H1 (cell line): ENCODE measurements at regions not wholly inside any gene's neighbourhood (a gene's known extent, or its start where the extent isn't known, plus 50 kb on each side); places are given as distances from the start of the nearest gene placed in this dataset.
A peak's percentile ranks its signal among the peaks of the same experiment; 100 is the strongest.

Experiments
- CTCF ChIA-PET: fragments of 300-600 bp; sonication (Branson Sonifier 250); formaldehyde crosslinking; loops from one replicate; lab custom pipeline; 2021; ENCODE audit not compliant: partially characterized antibody; lab: Charles Lee
- POLR2A ChIA-PET: fragments of 300-600 bp; sonication (Branson Sonifier 250); formaldehyde crosslinking; loops from one replicate; lab custom pipeline; 2021; ENCODE audit warnings: inconsistent platforms; ENCODE audit not compliant: partially characterized antibody; lab: Charles Lee
- DNase-seq, 2 experiments: peaks; one replicate each; pipeline versions ENCODE4 v3.0.0 to v3.0.0-alpha.2; 2010 to 2022; ENCODE audit warnings: low spot score in 2 of 2, low read depth in 1 of 2, mixed read lengths in 1 of 2
- FAIRE-seq: peaks from 2 replicates; lab custom pipeline; 2011; peaks lifted over from hg19 to GRCh38; lab: Jason Lieb, UNC
- H2AFZ ChIP-seq: 2 replicates; pipeline ENCODE4 v1.8.1; 2012; ENCODE audit warnings: low read length, inconsistent platforms
- H2AK5ac ChIP-seq: 2 replicates; pipeline ENCODE4 v1.6.1; 2013; ENCODE audit warnings: low read depth, low read length
- H2BK120ac ChIP-seq: replicated peaks from 2 replicates; pipeline ENCODE3; 2013; ENCODE audit warnings: low read depth, low read length, inconsistent platforms
- H2BK12ac ChIP-seq: 2 replicates; pipeline ENCODE4 v1.6.1; 2013; ENCODE audit warnings: low read depth, low read length
- H2BK15ac ChIP-seq: 2 replicates; pipeline ENCODE4 v1.6.1; 2013; ENCODE audit warnings: low read length
- H2BK20ac ChIP-seq: 2 replicates; pipeline ENCODE4 v1.6.1; 2013; ENCODE audit warnings: low read length
- H2BK5ac ChIP-seq: 2 replicates; pipeline ENCODE4 v1.6.1; 2013; ENCODE audit warnings: low read depth, low read length
- H3K14ac ChIP-seq: 2 replicates; pipeline ENCODE4 v1.6.1; 2013; ENCODE audit warnings: inconsistent platforms; ENCODE audit not compliant: insufficient read length
- H3K18ac ChIP-seq: 2 replicates; pipeline ENCODE4 v1.6.1; 2013; ENCODE audit warnings: low read length; ENCODE audit errors: extremely low read depth
- H3K23ac ChIP-seq: 2 replicates; pipeline ENCODE4 v1.6.1; 2013; ENCODE audit warnings: inconsistent platforms; ENCODE audit not compliant: insufficient read length
- H3K23me2 ChIP-seq: 2 replicates; pipeline ENCODE4 v1.6.1; 2013; ENCODE audit warnings: low read depth, low read length
- H3K27ac ChIP-seq: 2 replicates; pipeline ENCODE4 v1.6.1; 2011; ENCODE audit warnings: low read depth, low read length, inconsistent platforms
- H3K27me3 ChIP-seq, 4 experiments: replicated peaks in 1 of 4; 1 replicate in 1 of 4; 2 replicates in 3 of 4; pipeline versions ENCODE4 v1.6.1 to v1.8.1; 2011 to 2013; ENCODE audit warnings: low read length in 3 of 4, mild to moderate bottlenecking in 3 of 4, inconsistent platforms in 2 of 4, mixed read lengths in 2 of 4, moderate library complexity in 1 of 4; ENCODE audit not compliant: control insufficient read depth in 3 of 4, insufficient read depth in 3 of 4; ENCODE audit errors: extremely low read depth in 1 of 4
- H3K36me3 ChIP-seq, 4 experiments: 2 replicates each; pipeline versions ENCODE4 v1.6.1 to v1.8.1; 2011 to 2013; ENCODE audit warnings: mild to moderate bottlenecking in 4 of 4, low read length in 3 of 4, moderate library complexity in 2 of 4, control low read depth in 1 of 4, inconsistent platforms in 1 of 4; ENCODE audit not compliant: insufficient read depth in 4 of 4, control insufficient read depth in 2 of 4
- H3K4ac ChIP-seq: replicated peaks from 2 replicates; pipeline ENCODE3; 2013; ENCODE audit warnings: low read length, low read depth, mixed read lengths, inconsistent platforms; ENCODE audit not compliant: insufficient read length
- H3K4me1 ChIP-seq, 4 experiments: replicated peaks in 1 of 4; 1 replicate in 1 of 4; 2 replicates in 3 of 4; pipeline versions ENCODE4 v1.6.1 to v1.8.1; 2011 to 2013; ENCODE audit warnings: low read length in 3 of 4, inconsistent platforms in 2 of 4, mixed read lengths in 1 of 4; ENCODE audit not compliant: insufficient read depth in 4 of 4, control insufficient read depth in 3 of 4
- H3K4me2 ChIP-seq, 2 experiments: 2 replicates each; pipeline versions ENCODE4 v1.6.1 to v1.8.1; 2011 to 2013; ENCODE audit warnings: low read depth in 2 of 2, low read length in 2 of 2, control low read depth in 1 of 2, inconsistent platforms in 1 of 2, mild to moderate bottlenecking in 1 of 2; ENCODE audit not compliant: insufficient read depth in 1 of 2
- H3K4me3 ChIP-seq, 4 experiments: fragments of 200-600, 300-600 bp in 1 of 4; sonication (generic), shearing (Covaris generic), sonication (Bioruptor Twin) in 1 of 4; 2 replicates each; pipeline versions ENCODE4 v1.5.1 to v1.8.1; 2011 to 2016; ENCODE audit warnings: low read length in 4 of 4, low read depth in 3 of 4, control low read depth in 2 of 4, inconsistent platforms in 2 of 4, mild to moderate bottlenecking in 2 of 4, mixed read lengths in 1 of 4, moderate library complexity in 1 of 4; ENCODE audit not compliant: insufficient read depth in 2 of 4; ENCODE audit errors: extremely low read depth in 1 of 4
- H3K56ac ChIP-seq: replicated peaks from 2 replicates; pipeline ENCODE3; 2013; ENCODE audit warnings: low read depth, mild to moderate bottlenecking, mixed read lengths, low read length, inconsistent platforms; ENCODE audit not compliant: insufficient read length
- H3K79me1 ChIP-seq: 2 replicates; pipeline ENCODE4 v1.6.1; 2013; ENCODE audit warnings: low read depth, low read length, control low read depth
- H3K79me2 ChIP-seq, 2 experiments: 2 replicates each; pipeline versions ENCODE4 v1.6.1 to v1.8.1; 2012 to 2013; ENCODE audit warnings: low read length in 2 of 2, mild to moderate bottlenecking in 2 of 2, inconsistent platforms in 1 of 2; ENCODE audit not compliant: insufficient read depth in 2 of 2, control insufficient read depth in 1 of 2
- H3K9ac ChIP-seq, 4 experiments: replicated peaks in 1 of 4; 1 replicate in 1 of 4; 2 replicates in 3 of 4; pipeline versions ENCODE4 v1.6.1 to v1.8.1; 2011 to 2013; ENCODE audit warnings: low read depth in 3 of 4, low read length in 3 of 4, control low read depth in 2 of 4, mild to moderate bottlenecking in 2 of 4, moderate library complexity in 2 of 4, inconsistent platforms in 1 of 4; ENCODE audit errors: extremely low read depth in 1 of 4
- H3K9me3 ChIP-seq, 2 experiments: 2 replicates each; pipeline versions ENCODE4 v1.6.1 to v1.8.1; 2012 to 2013; ENCODE audit warnings: mild to moderate bottlenecking in 2 of 2, moderate library complexity in 2 of 2, control low read depth in 1 of 2, inconsistent platforms in 1 of 2, low read depth in 1 of 2, low read length in 1 of 2, mixed read lengths in 1 of 2; ENCODE audit not compliant: insufficient read depth in 2 of 2
- H4K20me1 ChIP-seq, 2 experiments: replicated peaks in 1 of 2; 2 replicates each; pipeline versions ENCODE3 to v1.8.1; 2011 to 2013; ENCODE audit warnings: inconsistent platforms in 2 of 2, low read length in 2 of 2, mild to moderate bottlenecking in 1 of 2; ENCODE audit not compliant: insufficient read depth in 2 of 2, control insufficient read depth in 1 of 2
- H4K5ac ChIP-seq: 2 replicates; pipeline ENCODE4 v1.6.1; 2013; ENCODE audit warnings: low read length, low read depth, mixed read lengths, inconsistent platforms; ENCODE audit not compliant: insufficient read length
- H4K8ac ChIP-seq: 2 replicates; pipeline ENCODE4 v1.8.0; 2013; ENCODE audit warnings: mild to moderate bottlenecking, moderate library complexity, low read length, inconsistent platforms; ENCODE audit not compliant: insufficient read depth; ENCODE audit errors: extremely low read depth
- H4K91ac ChIP-seq: replicated peaks from 2 replicates; pipeline ENCODE3; 2013; ENCODE audit warnings: low read length, mixed read lengths, inconsistent platforms; ENCODE audit not compliant: insufficient read length
- EP300 ChIP-seq, 2 experiments: IDR thresholded peaks; 1 replicate in 1 of 2; 2 replicates in 1 of 2; pipeline ENCODE4 v1.6.1; 2011 to 2012; ENCODE audit warnings: low read depth in 2 of 2, low read length in 2 of 2, mild to moderate bottlenecking in 2 of 2, borderline replicate concordance in 1 of 2, inconsistent platforms in 1 of 2, moderate library complexity in 1 of 2
- NANOG ChIP-seq: IDR thresholded peaks from 2 replicates; pipeline ENCODE4 v1.6.1; 2011; ENCODE audit warnings: low read length, low read depth, mild to moderate bottlenecking, inconsistent platforms; ENCODE audit not compliant: insufficient read depth, poor library complexity, severe bottlenecking
- RFX5 ChIP-seq: IDR thresholded peaks from 2 replicates; pipeline ENCODE4 v1.6.1; 2011; ENCODE audit warnings: low read depth, low read length, improper control_type of control experiment, borderline replicate concordance
- ZNF274 ChIP-seq: IDR thresholded peaks from 2 replicates; pipeline ENCODE4 v1.7.0; 2012; ENCODE audit warnings: low read length, borderline replicate concordance; ENCODE audit errors: extremely low read depth
- WGBS, 2 experiments: shearing (Covaris generic) in 1 of 2; methylation state at CpG; one replicate each; pipeline versions ENCODE4 v1.1.6 to v1.1.7; 2013 to 2015; ENCODE audit warnings: low lambda C conversion rate in 2 of 2, mixed read lengths in 2 of 2, inconsistent platforms in 1 of 2, low coverage in 1 of 2, missing lambda C conversion rate in 1 of 2; ENCODE audit not compliant: insufficient replicate concordance in 2 of 2, insufficient coverage in 1 of 2, insufficient read length in 1 of 2; ENCODE audit errors: extremely low coverage in 1 of 2, missing lambda C conversion rate in 1 of 2; 5-methylcytosine and 5-hydroxymethylcytosine counted together

GRCh38 chr16:52265446-52265861 is 281.5 kb downstream of the TOX3 start:
- Histone ChIP-seq H3K14ac (no peak overlapping the region), H4K20me1 (no peaks in the 10 kb centered on the region), H2BK120ac (no peak overlapping the region), H3K4me2 (peak overlapping the region in 1 of 2 experiments; percentile 51; a peak in 2 of 4 replicates), H3K79me1 (no peaks in the 10 kb centered on the region), H3K9me3 (no peaks in the 10 kb centered on the region), H3K18ac (no peak overlapping the region), H4K91ac (no peak overlapping the region), H3K4me3 (peak overlapping the region in 1 of 4 experiments; percentile 1; a peak in 1 of 8 replicates), H2BK5ac (no peak overlapping the region), H3K27me3 (peaks cover 0 to 2% (median 0%) of the 10 kb centered on the region in 4 experiments; a peak in 1 of 7 replicates), H4K8ac (no peak overlapping the region), H2AFZ (no peak overlapping the region), H2AK5ac (no peak overlapping the region), H3K56ac (no peak overlapping the region), H3K23me2 (no peaks in the 10 kb centered on the region), H2BK12ac (no peak overlapping the region), H3K4ac (no peak overlapping the region), H3K23ac (no peak overlapping the region), H2BK20ac (no peak overlapping the region), H4K5ac (no peak overlapping the region), H3K9ac (no peak overlapping the region), H3K36me3 (no peaks in the 10 kb centered on the region), H2BK15ac (no peak overlapping the region), H3K79me2 (no peaks in the 10 kb centered on the region), H3K27ac (no peak overlapping the region), H3K4me1 (peaks cover 2 to 22% (median 19%) of the 10 kb centered on the region in 4 experiments)
- CTCF ChIA-PET: no interaction called here
- POLR2A ChIA-PET: interaction anchor here (0.7 to 1.3 kb wide), 3 partner anchors 11 to 124 kb away, joined by 3 read pairs; no protein-coding TSS in a partner anchor
- DNase-seq (peak in 1 of 2 experiments; percentile 53), FAIRE-seq (peak; percentile 19)
- 3% methylated on average over 3 of the region's 3 CpGs; no CpG with 5 or more reads in 1 of the 2 experiments for WGBS, 2 experiments
- TF ChIP-seq EP300 (IDR thresholded peaks at IDR 0.05; ENCODE audit: borderline replicate concordance in 1 of 2, low read depth in 2 of 2, low read length in 2 of 2) (peak in 1 of 2 experiments; percentile 18; a peak in 1 of 3 replicates), RFX5 (no peak), ZNF274 (no peak), NANOG (peak; percentile 3)
